ENCODE measurements at regions not wholly inside any gene's neighbourhood (a gene's known extent, or its start where the extent isn't known, plus 50 kb on each side); places are given as distances from the start of the nearest gene placed in this dataset.

DNA sequence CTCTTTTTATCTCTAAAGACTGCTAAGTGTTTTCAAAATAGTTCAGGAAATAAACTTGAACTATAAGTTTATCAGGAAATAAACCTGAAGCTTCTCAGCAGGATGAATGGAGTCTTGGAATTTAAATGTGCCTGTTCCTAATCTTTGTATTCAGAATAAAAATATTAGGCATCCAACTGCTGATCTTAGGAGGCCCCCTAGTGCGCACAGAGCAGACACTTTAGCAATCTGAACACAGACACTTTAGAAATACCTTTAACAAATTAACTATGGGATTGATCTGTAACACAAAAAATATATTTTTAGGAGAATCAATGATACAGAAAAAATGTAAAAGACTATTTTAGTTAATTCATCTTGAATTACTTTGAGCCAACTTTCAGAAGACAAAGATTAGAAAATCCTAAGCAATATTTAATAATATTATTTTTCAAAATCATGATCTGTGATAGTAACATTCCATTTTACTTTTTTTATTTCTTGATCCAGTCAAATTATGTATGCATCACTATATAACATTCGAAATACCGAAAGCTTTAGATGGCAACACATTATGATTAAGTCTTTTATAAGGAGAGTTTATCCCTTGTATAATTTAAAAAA lies 80.9 kb downstream of the SLC41A2 start:
- no peak for TF ChIP-seq EZH2phosphoT487 (IDR thresholded peaks at IDR 0.05; ENCODE audit: insufficient read depth, low read depth)
- no peak for TF ChIP-seq EZH2 (IDR thresholded peaks at IDR 0.05; ENCODE audit: insufficient read depth, poor library complexity, severe bottlenecking)

Data from GM23248 (cell line).